GM21786 (cell line): ENCODE measurements at regions not wholly inside any gene's neighbourhood (a gene's known extent, or its start where the extent isn't known, plus 50 kb on each side); places are given as distances from the start of the nearest gene placed in this dataset.
A peak's percentile ranks its signal among the peaks of the same experiment; 100 is the strongest.
"Not testable (repeated sequence)": the region's sequence is repeated elsewhere in the genome, so short reads cannot be mapped to it uniquely, and the experiment has no call there.

ENCODE experiments used
- ATAC-seq: cut with Tn5 transposase; IDR thresholded peaks from one replicate; pipeline ENCODE4 v1.9.1; 2021; ENCODE audit not compliant: unreplicated experiment

DNA sequence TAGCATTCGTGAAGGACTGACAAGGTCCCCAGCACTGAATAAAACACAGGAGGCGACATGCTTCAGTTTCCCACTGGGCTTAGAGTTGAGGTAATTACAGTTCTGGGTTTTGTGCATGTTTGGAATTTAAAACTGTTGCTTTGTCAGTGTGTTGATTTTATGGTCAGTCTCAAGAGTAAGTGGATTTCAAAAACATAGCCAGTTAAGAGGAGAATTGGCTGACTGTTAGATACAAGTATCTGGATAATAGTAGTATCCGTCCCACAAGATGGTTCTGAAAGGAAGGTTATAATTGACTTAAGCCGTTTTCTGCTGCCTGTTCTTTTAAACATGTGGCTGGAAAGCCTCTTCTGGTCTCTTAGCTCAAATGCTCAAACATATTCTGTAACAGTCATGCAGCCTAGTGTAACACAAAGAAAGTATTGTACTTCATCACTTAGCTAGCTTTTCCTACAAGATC lies 170.9 kb downstream of the POLR1F start:
- no peak for ATAC-seq

DNA sequence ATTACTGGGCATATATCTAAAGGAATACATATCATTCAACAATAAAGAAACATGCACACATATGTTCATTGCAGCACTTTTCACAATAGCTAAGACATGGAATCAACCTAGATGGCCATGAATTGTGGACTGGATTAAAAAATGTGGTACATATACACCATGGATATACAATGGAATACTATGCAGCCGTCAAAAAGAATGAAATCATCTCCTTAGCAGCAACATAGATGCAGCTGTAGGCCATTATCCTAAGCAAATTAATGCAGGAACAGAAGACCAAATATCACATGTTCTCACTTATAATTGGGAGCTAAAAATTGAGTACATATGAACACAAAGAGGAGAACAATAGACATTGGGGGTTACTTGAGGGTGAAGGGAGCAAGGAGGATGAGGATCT lies 175.6 kb downstream of the POLR1F start:
- no peak for ATAC-seq

GRCh38 chr7:19530852-19531251 lies 178.0 kb downstream of the POLR1F start:
- no peak for ATAC-seq

DNA sequence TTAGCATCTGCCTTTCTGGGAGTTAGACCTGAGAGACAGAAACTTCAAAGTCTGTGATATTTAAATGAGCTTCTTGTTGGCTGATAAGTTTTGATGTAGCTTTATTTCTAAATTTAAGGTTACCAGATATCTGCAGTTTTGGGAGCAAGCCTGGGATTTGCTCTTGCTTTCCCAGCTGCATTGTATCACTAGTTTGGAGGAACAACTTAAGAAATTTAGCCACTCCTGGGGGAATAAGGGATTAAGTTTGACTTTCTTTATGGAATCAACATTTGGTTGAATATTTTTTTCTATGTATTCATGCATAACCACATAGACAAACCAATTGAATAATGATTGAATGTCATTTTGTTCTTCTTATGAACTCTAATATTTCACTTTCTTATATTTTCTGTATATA lies 178.6 kb downstream of the POLR1F start:
- no peak for ATAC-seq

- ATAC-seq = no peak
Observed at GRCh38 chr7:19526639-19527038, 182.2 kb downstream of the POLR1F start.

DNA sequence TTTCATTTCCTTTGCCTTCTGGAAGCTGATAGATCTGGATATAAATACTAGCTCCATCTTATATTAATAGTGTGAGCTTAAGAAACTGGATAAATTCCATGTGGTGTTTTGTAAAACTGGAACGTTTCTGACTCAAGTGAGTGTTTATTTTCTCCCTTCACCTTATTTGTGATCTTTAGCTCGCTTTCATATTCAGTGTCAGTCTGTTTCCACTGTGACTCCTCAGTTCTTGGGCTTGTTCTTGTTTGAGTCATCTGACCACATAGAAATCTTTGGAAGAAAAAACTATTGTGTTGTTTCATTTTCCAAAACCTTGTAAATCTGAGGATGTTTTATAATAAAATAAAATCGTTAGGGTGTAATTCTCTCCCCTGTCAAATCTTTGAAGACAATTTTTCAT lies 186.4 kb downstream of the POLR1F start:
- no peak for ATAC-seq

- ATAC-seq = no peak
Observed at GRCh38 chr7:19520392-19520791, 188.4 kb downstream of the POLR1F start.

- ATAC-seq = no peak
Observed at GRCh38 chr7:19519443-19520021, 189.3 kb downstream of the POLR1F start.

GRCh38 chr7:19517546-19517945 lies 191.3 kb downstream of the POLR1F start:
- not testable (repeated sequence) for ATAC-seq

GRCh38 chr7:19508821-19509220 lies 200.0 kb downstream of the POLR1F start:
- ATAC-seq = no peak

DNA sequence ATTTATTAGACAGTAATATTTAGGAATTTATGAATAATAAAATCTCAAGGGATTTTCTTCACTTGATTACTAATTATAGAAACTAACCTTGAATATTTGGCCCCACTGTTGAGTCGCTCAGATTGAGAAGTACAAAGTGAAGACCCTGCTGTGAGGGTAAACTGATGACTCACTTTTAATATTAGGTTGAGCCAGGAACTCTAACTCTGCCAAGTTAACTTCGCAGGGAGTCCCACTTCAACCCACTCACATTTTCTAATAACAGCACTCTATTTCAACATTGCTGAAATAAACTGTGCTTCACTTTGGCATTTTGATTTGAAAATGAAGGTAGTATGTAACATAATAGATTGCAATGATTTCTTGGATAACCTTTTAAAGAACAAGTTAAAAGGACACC lies 200.7 kb downstream of the POLR1F start:
- no peak for ATAC-seq

DNA sequence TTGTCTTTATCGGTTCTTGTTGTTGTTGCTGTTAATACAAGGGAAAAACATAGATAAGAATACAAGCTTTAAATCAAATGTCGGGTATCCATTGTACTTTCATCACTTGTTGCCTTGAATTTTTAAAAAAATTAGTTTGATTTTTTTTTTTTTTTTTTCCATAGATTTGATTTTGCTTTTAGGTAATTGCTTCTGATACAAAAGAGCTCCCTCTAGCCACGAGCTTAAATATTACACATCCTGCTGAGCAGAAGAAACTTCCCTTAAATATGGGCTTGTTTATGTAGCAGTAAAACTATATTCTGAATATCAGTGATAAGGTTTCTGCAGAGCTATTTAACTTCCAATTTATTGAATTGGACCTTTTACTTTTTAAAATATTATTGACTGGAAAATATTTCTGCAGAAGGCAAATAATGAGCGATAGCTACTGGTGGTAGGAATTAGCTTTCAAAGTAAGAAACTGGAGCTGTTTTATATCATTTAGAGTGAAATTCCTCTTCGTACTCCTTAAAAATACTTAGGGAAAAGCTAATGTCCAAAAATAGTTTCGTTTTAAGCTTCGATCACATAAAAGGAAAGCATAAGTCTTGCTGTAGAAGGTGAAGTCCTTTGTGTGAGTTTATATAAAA lies 216.9 kb downstream of the POLR1F start:
- peak; percentile 82 for ATAC-seq

- ATAC-seq = no peak
Observed at GRCh38 chr7:19491371-19491770, 217.5 kb downstream of the POLR1F start.

GRCh38 chr7:19489162-19489820 lies 219.5 kb downstream of the POLR1F start:
- no peak for ATAC-seq

DNA sequence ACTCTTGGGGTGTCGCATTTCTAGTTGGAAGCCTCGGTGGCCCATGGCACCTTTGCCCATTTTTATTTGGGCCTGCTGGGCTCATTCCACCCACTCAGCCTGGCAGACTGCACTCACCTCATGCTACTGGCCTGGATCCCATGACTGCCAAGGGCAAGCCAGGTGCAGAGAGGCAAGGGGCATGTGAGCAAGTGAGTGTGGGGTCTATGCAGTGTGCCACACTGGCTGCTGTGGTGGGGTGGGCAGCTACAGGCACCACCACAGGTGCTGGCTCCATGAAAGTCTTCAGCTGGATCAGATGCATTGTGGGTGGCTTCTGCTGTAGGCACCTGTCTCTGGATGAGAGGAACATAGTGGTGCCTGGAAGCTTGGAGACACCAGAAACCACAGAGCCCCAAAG lies 220.8 kb downstream of the POLR1F start:
- no peak for ATAC-seq

DNA sequence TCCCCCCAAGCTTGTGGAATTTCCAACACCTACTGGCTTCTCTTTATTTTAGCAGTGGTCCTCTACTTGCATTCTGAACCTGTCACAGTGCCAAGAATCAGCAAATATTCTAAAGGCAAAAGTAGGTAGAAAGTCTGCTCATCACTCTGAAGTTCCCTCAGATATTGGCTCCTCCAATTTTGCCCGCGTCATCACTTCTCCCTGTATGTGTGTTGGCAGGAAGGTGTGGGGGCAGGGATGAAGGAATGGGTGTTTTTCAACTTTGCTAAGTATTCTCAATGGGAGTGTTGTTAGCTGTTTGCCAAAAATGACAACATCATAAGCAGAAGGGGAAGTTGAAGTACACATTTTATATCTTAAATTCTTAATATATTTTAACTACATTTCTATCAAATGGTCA lies 226.2 kb downstream of the POLR1F start:
- no peak for ATAC-seq

GRCh38 chr7:19480383-19480782 lies 228.5 kb downstream of the POLR1F start:
- ATAC-seq = no peak

DNA sequence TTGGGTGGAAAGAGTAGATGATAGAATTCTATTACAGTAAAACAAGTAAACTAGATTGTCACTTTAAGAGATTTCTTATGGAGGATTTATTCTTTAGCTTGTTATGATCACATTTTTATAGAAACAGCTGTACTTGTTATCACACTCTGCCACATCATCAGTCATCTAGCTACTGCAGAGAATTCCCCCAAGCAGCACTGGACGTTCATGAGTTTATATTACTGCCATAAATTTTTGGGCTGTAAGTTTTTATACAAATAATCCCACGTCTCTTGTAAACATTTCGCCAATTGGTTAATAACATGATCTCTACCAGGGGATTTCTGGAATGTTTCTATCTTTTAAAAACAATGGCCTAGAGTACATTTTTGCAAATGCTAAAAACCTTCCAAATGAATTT lies 238.8 kb downstream of the POLR1F start:
- no peak for ATAC-seq

DNA sequence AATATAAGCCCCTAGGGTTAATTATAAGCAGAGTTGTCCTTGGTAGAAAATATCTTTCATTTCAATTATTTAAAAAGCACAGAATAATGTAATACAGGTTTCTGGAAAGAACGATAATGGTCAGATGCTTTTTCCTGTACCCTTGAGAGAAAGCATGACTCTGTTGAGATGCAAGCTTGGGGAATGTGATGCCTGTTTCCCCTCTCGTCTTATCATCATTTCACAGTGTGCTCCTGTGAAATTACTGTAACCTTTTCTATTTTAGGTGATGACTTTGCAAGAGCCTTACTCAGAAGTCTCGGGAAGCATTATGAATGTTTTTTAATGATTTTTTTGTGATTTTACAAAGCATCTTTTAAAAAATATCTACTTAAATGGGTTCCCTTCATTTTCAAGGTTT lies 243.0 kb downstream of the POLR1F start:
- no peak for ATAC-seq

DNA sequence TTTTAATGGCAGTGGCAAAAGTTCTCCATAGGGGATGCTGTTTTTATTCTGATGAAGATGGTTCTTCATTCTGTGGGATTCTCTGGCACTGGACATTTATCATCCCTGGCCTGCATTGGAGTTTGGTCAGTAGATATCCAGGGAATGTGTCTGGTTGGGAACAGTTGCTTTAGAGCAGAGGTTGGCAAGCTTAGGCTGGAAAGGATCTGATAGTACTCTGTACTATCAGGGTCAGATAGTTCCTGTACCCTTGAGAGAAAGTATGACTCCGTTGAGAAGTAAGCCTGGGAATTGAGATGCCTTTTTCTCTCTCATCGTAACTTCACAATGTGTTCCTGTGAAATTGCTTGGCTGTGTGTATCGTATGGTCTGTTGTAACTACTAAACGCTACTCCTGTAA lies 244.1 kb downstream of the POLR1F start:
- ATAC-seq = no peak

- ATAC-seq = no peak
Observed at GRCh38 chr7:19464241-19464640, 244.6 kb downstream of the POLR1F start.

GRCh38 chr7:19463581-19463980 lies 245.3 kb downstream of the POLR1F start:
- ATAC-seq = no peak

- no peak for ATAC-seq
Observed at GRCh38 chr7:19455623-19456022, 253.2 kb downstream of the POLR1F start.
